ENCODE measurements at regions not wholly inside any gene's neighbourhood (a gene's known extent, or its start where the extent isn't known, plus 50 kb on each side); places are given as distances from the start of the nearest gene placed in this dataset.

- H3K9me3 ChIP-seq = no peaks in the 10 kb centered on the region
- no peaks in the 10 kb centered on the region for H3K27me3 ChIP-seq
- no peak overlapping the region for H3K27ac ChIP-seq
- intact Hi-C loops (cut with DNase I; ENCODE audit: low total_unique reads) = no loop called here
- DNase-seq = no peak
- 49 to 65% (median 53%) methylated on average over 5 of the region's 5 CpGs for WGBS, 5 donors
- H3K4me1 ChIP-seq = no peaks in the 10 kb centered on the region
- no peaks in the 10 kb centered on the region for H3K36me3 ChIP-seq
- TF ChIP-seq POLR2AphosphoS5 (IDR thresholded peaks at IDR 0.05) = no peak
- no peak for TF ChIP-seq CTCF (IDR thresholded peaks at IDR 0.05)
- TF ChIP-seq EP300 (IDR thresholded peaks at IDR 0.05) = no peak
- TF ChIP-seq POLR2A (IDR thresholded peaks at IDR 0.05) = no peak
- no peak overlapping the region for H3K4me3 ChIP-seq
These were observed 492.1 kb upstream of the TMEM132C start for GRCh38 chr12:127774828-127775227.

- no peak overlapping the region for H3K4me3 ChIP-seq
- intact Hi-C loops (cut with DNase I; ENCODE audit: low total_unique reads) = no loop called here
- H3K27ac ChIP-seq = no peak overlapping the region
- H3K4me1 ChIP-seq = no peaks in the 10 kb centered on the region
- DNase-seq = no peak
- no peaks in the 10 kb centered on the region for H3K36me3 ChIP-seq
- TF ChIP-seq POLR2AphosphoS5 (IDR thresholded peaks at IDR 0.05) (no peak), EP300 (IDR thresholded peaks at IDR 0.05) (no peak), CTCF (IDR thresholded peaks at IDR 0.05) (no peak), POLR2A (IDR thresholded peaks at IDR 0.05) (no peak)
- no peaks in the 10 kb centered on the region for H3K9me3 ChIP-seq
- WGBS, 5 donors = 66 to 73% (median 68%) methylated on average over 12 of the region's 12 CpGs
- no peaks in the 10 kb centered on the region for H3K27me3 ChIP-seq
These were observed 487.5 kb upstream of the TMEM132C start for GRCh38 chr12:127779301-127780045.

GRCh38 chr12:127780881-127781280 is 486.1 kb upstream of the TMEM132C start:
- Histone ChIP-seq H3K9me3 (no peaks in the 10 kb centered on the region), H3K27ac (no peak overlapping the region), H3K36me3 (no peaks in the 10 kb centered on the region), H3K4me1 (no peaks in the 10 kb centered on the region), H3K4me3 (no peak overlapping the region), H3K27me3 (peaks cover 0 to 9% (median 0%) of the 10 kb centered on the region in 3 donors)
- intact Hi-C loops (cut with DNase I; ENCODE audit: low total_unique reads) = no loop called here
- WGBS, 5 donors = 43 to 56% (median 51%) methylated on average over 6 of the region's 6 CpGs
- TF ChIP-seq POLR2A (IDR thresholded peaks at IDR 0.05) = no peak
- DNase-seq = no peak

GRCh38 chr12:127781336-127781735 is 485.6 kb upstream of the TMEM132C start:
- Histone ChIP-seq H3K27me3 (peaks cover 0 to 9% (median 0%) of the 10 kb centered on the region in 3 donors), H3K27ac (no peak overlapping the region), H3K36me3 (no peaks in the 10 kb centered on the region), H3K4me1 (no peaks in the 10 kb centered on the region), H3K9me3 (no peaks in the 10 kb centered on the region), H3K4me3 (no peak overlapping the region)
- intact Hi-C loops (cut with DNase I; ENCODE audit: low total_unique reads) = no loop called here
- TF ChIP-seq POLR2AphosphoS5 (IDR thresholded peaks at IDR 0.05) (no peak), EP300 (IDR thresholded peaks at IDR 0.05) (no peak), CTCF (IDR thresholded peaks at IDR 0.05) (no peak), POLR2A (IDR thresholded peaks at IDR 0.05) (no peak)
- WGBS, 5 donors = 51 to 66% (median 56%) methylated on average over 5 of the region's 5 CpGs
- DNase-seq = no peak

GRCh38 chr12:127785540-127785939 is 481.4 kb upstream of the TMEM132C start:
- H3K4me3 ChIP-seq = no peak overlapping the region
- WGBS, 5 donors = 43 to 59% (median 44%) methylated on average over 5 of the region's 5 CpGs
- DNase-seq = peak in 1 of 2 donors; percentile 30
- H3K4me1 ChIP-seq = no peaks in the 10 kb centered on the region
- no peaks in the 10 kb centered on the region for H3K36me3 ChIP-seq
- no peak for TF ChIP-seq POLR2AphosphoS5 (IDR thresholded peaks at IDR 0.05)
- TF ChIP-seq EP300 (IDR thresholded peaks at IDR 0.05) = no peak
- TF ChIP-seq CTCF (IDR thresholded peaks at IDR 0.05) = no peak
- TF ChIP-seq POLR2A (IDR thresholded peaks at IDR 0.05) = no peak
- peaks cover 0 to 9% (median 0%) of the 10 kb centered on the region in 3 donors for H3K27me3 ChIP-seq
- no peak overlapping the region for H3K27ac ChIP-seq
- no peaks in the 10 kb centered on the region for H3K9me3 ChIP-seq
- intact Hi-C loops (cut with DNase I; ENCODE audit: low total_unique reads) = no loop called here

All from stomach (tissue), 8 donors.